KBM-7 (cell line): ENCODE measurements at regions not wholly inside any gene's neighbourhood (a gene's known extent, or its start where the extent isn't known, plus 50 kb on each side); places are given as distances from the start of the nearest gene placed in this dataset.

Experiments
- DNase-seq: peaks from one replicate; pipeline ENCODE4 v3.0.0-alpha.2; 2015
- in situ Hi-C: fragments of 300-500 bp; cut with MboI; formaldehyde crosslinking; loops from 2 replicates; pipeline ENCODE4 v1.14.3; 2020; ENCODE audit warnings: low sequenced_read_pairs, low pct_unique_long_range_greater_than_20kb, mixed read lengths

DNA sequence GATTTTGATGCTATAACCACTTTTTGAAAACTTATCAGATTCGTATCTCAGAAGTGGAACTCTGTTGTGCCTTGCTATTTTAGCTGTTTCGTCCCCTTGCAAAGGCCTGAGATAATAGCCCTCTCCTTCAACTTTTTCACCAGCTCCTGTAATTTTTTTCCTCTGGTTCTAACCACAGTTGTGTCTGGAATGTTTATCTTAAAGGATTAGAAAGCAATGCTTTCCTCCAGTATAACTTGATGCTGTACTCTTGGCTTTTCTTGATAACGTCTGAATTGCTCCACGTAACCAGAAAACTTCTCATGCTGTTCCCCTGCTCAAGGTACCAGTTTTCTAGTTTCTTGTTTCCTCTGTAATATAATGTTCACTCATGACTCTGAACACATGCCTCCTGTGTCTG, 209.4 kb downstream of the DTWD2 start:
- in situ Hi-C loops = no loop called here
- DNase-seq = no peak

DNA sequence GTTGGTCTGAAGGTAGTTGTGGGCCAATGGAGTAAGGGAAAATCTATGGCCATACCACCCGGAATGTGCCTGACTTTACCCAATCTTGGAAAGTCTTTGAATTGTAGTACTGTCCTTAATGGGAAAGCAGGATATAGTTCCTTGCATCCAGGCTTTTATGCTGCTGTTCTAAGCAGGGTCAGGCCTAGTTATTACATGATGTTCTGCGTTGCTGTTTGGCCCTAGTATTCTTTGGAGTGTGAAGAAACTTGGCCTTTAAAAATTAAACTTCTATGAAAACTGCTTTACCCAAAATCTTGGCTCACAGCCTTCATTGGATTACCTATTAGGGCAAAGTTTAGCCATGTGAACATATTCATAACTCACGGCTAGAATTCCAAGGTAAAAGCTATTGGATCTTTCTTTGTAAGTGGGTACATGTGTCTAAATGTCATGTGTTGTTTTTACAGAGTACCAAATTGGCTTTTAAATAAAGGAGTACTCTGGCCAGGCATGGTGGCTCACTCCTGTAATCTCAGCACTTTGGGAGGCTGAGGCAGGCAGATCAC, 211.1 kb downstream of the DTWD2 start:
- DNase-seq = no peak
- in situ Hi-C loops = no loop called here

DNA sequence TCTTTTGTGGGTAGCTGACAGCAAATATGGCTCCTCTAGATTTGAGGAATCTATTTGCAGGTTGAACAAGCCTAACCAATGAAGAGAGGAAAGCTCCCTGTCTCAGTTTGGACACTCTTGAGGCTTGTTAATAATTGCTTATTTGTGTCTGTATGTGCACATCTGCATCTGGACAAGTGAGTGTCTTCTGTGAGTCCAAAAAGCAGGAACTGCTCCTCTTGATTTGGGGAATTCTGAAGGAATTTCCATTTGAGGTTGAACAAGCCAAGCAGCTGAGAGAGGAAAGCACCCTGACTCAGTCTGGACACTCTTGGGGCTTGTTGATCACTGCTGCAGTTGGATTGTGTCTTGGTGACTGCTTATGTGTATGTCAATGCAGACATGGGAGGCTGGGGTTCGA, 211.6 kb downstream of the DTWD2 start:
- DNase-seq = no peak
- in situ Hi-C loops = no loop called here

DNA sequence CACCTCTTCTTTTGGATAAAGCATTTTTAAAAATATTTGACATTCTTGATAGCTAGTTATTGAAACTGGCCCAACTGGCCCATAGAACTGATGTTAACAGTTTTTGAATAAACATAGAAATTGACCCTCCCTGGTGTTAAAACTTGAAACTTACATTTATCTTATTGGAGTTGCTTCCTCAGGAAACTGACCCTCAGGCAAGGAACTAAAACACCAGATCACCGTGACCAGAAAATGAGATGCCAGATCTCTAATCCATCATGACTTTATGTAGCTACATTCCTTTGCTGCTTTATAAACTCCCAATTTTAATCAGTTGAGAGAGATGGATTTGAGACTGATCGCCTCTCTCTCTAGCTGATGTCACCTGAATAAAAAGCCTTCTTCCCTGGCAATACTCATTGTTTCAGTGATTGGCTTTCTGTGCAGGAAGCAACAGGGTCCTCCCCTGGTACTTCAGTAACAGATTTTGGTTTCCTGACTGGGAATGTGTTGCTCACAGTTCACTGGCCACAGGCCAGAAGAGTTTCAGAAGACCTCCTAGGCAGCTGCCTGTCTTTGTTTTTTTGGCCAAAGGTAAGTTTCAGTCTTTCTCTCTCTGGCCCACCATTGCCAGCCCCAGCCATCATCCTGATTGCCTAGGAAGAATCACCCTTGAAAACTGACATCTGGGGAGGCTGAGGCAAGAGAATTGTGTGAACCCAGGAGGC, 212.4 kb downstream of the DTWD2 start:
- in situ Hi-C loops = no loop called here
- DNase-seq = no peak

DNA sequence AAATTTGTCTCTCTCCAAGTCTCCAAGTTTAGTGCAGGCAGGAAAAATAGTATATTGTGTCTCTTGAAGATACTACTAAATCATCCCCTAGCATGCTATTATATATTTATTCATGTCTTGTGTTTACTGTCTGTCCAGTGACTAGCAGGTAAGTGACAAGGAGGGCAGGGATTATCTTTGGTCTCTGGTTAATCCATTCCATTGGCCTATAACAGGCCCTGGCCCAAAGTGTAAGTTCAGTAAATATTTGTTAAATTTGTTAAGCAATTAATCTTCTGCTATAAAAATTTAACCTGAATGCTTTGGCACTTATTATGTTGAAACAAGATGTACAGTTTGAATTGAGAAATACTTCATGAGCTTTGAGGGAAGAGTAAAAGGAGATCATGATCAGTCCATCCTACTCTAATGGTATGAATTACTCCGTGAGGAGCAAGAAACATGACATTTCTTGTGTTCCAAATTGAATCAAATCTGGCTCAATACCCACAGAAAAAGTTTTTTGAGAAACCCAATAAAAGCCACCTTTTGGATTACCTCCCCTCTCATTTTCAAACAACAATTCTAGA, 219.7 kb downstream of the DTWD2 start:
- in situ Hi-C loops = no loop called here
- DNase-seq = no peak

DNA sequence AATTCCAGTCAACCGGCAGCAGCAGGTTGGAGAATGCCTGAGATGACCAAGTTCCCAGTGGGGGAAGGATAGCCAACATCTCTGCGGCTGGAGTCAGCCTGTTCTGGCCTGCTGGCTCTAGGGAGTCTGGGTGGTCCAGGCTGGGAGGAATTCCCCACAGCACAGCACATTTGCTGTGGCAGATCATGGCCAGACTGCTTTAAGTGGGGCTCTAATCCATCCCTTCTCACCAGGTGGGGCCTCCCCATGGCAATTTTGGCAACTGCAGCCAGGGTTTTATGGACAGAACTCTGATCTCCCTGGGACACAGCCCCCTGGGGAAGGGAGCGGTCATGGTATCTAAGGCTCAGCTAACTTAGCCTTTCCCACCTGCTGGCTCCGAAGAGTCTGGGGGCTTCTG, 226.1 kb downstream of the DTWD2 start:
- DNase-seq = no peak
- in situ Hi-C loops = no loop called here

DNA sequence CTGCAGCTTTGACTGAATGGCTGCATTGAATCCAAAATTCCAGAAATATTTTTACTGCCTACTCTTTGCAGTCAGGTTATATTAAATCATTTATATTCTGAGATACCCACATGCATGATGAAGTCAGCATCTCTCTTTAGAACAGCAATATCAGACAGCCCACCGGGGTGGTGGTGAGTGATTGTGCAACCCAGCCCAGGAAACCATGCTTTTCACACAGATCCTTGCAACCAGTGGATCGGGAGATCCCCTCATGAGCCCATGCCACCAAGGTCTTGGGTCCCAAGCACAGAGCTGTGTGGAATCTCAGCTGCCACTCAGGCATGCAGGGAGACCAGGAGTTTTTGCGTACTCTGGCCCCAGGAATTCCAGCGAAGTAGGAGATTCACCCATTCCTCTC, 226.5 kb downstream of the DTWD2 start:
- DNase-seq = no peak
- in situ Hi-C loops = no loop called here

DNA sequence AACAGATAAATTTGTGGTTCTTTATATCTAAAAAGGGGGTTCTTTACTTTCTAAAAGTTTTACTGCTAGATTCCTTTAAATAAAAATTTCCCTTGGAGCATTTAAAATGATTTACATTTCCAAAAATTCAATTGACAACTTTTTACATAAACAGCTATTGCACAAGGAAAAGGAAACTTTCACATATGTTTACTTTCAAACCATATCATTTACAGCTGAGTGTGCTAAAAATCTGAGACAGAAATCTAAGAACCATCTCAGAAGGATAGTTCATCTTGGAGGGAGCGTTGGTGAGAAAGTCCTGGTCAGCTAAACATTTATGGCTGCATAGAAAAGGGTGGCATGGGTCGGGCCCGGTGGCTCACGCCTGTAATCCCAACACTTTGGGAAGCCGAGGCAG, 235.4 kb downstream of the DTWD2 start:
- in situ Hi-C loops = no loop called here
- no peak for DNase-seq

DNA sequence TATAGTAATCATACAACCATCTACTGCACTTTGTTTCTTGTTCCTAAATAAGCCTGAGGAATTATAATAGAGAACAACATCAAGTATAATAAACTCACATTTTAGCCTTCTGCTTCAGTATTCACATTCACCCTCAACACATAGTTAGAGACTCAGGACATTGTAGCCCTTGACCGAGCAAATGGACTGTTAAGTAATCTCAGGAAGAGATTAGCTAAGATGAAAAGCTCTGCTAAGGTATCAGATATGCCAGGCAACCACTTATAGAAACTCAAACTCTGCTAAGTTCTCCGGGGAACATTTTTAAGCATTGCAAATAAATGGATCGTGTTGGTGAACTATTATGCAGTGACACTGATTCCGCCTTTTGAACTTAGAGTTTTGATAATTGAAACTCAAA, 252.0 kb downstream of the DTWD2 start:
- in situ Hi-C loops = no loop called here
- no peak for DNase-seq

DNA sequence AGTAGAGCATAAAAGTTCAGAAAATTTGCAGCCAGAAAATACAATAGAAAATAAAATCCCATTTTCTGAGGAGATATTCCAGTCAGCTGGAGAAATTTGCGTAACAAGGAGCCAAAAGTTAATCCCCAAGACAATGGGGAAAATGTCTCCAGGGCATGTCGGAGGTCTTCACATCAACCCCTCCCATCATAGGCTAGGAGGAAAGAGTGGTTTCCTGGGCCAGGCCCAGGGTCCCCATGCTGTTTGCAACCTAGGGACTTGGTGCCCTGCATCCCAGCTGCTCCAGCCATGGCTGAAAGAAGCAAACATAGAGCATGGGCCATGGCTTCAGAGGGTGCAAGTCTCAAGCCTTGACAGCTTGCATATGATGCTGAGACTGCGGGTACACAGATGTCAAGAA, 255.0 kb downstream of the DTWD2 start:
- no peak for DNase-seq
- in situ Hi-C loops = no loop called here

DNA sequence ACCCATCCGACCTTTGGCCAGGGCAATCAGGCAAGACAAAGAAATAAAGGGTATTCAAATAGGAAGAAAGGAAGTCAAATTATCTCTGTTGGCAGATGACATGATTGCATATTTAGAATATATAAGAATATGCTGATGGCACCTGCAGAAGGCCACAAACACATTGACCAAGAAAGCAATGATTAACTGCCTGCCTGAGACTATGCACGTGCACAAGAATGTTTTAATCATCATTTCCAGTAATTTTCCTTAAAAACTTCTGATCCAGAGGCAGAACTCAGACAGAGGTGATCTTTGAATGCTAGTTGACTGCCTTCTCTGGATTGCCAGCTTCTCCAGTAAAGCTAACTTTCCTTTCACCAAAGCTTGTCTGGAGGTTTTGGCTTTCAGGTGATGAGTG, 260.2 kb downstream of the DTWD2 start:
- in situ Hi-C loops = no loop called here
- no peak for DNase-seq

DNA sequence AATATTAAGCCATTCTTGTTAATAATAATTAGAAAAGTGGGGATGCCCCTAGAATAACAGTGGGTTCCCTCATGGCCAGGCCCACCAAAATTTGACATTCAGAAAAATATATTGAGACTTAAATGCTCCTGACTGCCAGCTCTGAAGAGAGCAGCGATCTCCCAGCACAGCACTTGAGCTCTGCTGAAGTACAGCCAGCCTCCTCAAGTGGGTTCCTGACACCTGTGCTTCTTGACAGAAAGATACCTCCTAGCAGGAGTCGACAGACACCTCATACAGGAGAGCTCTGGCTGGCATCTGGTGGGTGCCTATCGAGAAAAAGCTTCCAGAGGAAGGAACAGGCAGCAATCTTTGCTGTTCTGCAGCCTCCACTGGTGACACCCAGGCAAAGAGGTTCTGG, 261.5 kb downstream of the DTWD2 start:
- no peak for DNase-seq
- in situ Hi-C loops = no loop called here

DNA sequence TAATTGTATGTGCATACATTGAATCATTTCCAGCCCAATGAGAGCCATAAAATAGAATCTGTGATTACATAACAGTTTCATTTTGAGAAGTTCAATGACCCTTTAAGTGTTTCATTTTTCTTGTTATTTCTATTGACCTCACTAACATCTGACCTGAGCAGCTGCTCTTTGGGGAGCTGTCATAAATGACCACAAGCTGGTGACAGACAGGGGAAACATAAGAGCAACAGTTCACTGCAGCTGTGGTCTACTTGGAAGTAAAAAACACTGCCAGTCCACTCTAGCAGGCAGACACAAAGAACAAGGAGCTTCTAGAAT, 265.4 kb downstream of the DTWD2 start:
- in situ Hi-C loops = no loop called here

DNA sequence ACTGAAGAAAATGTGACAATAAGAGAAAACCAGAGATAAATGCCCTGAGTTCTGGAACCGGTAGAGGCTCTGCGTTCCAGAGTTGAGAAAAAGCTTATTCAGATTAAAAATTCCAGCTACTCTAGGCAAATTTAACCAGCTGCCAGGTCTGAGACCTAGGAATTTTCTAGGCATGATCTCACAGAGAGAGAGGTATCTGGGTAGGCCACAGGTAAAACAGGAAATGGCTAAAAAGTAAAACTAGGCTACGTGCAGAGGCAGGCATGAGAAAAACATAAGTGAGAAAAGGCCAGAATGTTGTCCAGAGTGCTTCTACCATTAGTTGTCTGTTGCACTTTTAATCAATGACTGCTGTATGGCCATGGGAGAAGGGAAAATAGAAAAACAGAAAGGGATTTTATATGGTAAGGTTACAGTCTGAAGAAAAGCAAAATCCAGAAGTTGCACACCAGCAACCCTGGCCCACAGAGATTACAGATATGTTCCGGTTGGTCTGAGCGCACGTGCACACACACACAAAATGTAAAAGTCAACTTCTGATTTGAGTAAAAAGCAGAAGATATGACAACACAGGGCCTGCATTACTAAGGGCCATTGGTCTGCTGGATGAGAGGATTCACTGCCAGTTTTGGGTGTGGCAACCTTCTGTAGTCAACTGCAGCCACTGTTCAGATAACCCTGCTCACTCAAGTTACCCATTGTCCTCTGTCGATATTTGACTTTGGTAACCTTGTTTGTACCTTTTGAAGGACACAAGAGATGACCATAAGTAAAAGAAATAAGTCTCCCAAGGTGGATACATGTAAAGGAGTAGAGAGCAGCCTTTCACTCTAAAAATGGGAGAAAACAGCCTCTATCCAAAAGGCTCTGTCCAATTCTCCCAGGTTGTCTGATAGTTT, 266.0 kb downstream of the DTWD2 start:
- DNase-seq = no peak
- in situ Hi-C loops = no loop called here

More for the DNA sequence above, 265.4 kb downstream of the DTWD2 start:
- no peak for DNase-seq

DNA sequence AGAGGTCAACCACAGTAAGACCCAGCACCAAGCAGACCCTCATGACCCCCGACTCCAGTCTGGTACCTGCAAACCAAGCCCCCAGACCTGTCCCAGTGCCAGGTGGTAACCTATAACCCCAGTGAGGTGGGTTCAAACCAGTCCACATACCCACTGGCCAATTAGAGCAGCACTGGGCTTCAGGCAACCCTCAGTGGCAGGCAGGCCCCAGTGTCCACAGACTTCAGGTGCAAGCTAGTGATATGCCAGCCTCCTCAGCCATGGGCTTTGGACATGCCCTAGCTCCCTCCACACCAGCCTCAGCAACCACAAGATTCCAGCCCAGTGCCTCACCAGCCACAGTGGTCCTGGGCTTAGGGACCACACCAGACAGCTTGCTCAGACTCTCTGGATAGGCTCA, 276.6 kb downstream of the DTWD2 start:
- no peak for DNase-seq
- in situ Hi-C loops = no loop called here

DNA sequence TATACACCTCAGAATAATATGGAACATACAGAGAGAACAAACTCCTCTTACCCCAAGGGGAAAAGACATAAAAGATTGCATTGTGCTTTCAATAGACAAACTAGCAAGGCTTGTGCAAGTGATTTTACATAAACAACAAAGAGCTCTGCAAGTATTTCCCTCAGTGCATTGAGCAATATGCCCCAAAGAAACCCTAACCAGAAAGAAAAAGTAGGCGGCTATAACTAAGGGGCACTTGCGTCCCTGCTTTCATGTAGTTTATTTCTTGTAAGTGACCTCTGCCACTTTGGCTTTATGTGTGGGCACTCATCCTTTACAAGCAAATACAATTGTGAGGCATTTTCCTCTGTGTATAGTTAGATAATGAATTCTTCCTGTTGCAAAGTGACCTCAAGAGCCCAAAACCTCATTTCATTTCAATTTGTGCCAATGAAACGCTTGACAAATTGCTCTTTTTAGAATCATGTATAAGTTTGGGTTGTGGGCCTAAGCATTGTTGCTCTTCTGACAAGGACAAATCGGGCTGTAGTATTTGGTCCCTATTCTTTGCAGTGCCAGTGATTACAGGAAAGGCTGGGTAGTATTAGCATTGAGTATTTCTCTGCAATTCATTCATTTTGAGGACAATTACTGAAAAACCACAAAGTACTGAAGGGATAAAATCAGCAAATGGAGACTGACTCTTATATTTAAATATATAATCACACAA, 282.2 kb downstream of the DTWD2 start:
- no peak for DNase-seq
- in situ Hi-C loops = no loop called here

DNA sequence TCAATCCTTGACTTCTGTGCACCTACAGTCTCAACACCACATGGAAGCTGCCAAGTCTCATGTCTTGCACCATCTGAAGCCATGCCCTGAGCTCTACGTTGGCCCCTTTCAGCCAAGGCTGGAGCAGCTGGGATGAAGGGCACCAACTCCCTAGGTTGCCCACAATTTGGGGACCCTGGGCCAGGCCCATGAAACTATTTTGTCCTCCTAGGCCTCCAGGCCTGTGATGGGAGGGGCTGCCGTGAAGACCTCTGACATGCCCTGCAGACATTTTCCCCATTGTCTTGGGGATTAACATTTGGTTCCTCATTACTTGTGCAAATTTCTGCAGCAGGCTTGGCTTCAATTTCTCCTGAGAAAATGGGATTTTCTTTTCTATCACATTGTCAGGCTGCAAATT, 285.1 kb downstream of the DTWD2 start:
- DNase-seq = no peak
- in situ Hi-C loops = no loop called here

DNA sequence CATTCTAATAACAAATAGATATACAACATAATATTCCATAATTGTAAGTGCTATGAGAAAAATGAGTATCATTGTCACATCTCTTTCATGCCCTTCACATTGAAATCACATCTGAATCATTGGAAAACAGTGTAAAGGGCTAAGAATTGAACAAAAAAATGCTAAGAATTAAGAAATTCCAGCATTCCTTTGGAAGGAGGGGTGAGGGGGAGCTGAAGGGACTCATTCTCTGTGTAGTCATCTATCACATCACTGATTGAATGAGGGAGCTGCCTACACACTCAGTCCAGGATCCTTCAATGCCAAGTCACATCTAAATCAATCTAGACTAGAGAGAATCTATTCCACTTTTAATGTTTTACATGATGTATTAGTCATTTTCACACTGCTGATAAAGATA, 286.6 kb downstream of the DTWD2 start:
- in situ Hi-C loops = no loop called here

DNA sequence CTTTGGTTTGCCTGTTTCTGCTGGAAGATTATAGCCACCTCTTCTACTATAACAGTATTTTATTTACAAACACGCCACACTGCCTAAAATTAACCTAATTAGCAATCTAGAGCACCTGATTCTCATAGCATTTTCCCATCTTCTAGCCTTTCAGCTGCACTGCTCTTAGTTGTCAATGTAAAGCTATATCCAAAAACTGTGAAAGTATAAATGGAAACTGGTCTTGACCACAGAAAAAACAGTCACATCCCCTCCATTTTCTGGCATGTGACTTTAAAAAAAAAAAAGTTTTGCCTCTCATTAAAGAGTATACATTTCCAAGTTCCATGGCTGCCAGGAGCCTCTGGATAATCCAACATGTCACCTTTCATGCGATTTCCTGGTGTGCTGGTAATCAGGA, 287.8 kb downstream of the DTWD2 start:
- in situ Hi-C loops = no loop called here
- no peak for DNase-seq

More for the DNA sequence above, 286.6 kb downstream of the DTWD2 start:
- no peak for DNase-seq

DNA sequence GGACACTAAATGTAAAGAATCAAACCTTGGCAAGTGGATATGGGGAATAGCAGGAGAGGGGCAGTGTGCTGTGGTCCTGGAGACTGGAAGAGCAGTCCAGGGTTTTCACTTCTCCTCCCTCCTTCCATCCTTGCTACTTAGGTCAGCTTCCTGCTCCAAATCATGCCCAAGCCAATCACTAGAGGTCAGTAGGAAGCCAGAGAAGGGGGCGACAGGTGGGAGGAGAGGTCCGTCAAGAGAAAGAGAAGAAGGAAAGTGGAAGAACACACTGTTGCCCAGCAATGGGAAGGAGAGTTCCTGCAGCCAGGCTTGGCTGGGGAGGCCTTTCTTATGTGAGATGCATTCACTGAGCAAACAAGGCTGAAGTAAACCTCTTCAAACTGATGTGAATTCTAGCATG, 289.6 kb downstream of the DTWD2 start:
- in situ Hi-C loops = no loop called here
- peak; percentile 1 for DNase-seq
